HG03558 (cell line): ENCODE measurements at regions not wholly inside any gene's neighbourhood (a gene's known extent, or its start where the extent isn't known, plus 50 kb on each side); places are given as distances from the start of the nearest gene placed in this dataset.
"Not testable (repeated sequence)": the region's sequence is repeated elsewhere in the genome, so short reads cannot be mapped to it uniquely, and the experiment has no call there.

Experiments used
- ATAC-seq: cut with Tn5 transposase; IDR thresholded peaks from one replicate; pipeline ENCODE4 v1.9.1; 2021; ENCODE audit warnings: moderate number of reproducible peaks; ENCODE audit not compliant: unreplicated experiment; ENCODE audit errors: extremely low read depth

DNA sequence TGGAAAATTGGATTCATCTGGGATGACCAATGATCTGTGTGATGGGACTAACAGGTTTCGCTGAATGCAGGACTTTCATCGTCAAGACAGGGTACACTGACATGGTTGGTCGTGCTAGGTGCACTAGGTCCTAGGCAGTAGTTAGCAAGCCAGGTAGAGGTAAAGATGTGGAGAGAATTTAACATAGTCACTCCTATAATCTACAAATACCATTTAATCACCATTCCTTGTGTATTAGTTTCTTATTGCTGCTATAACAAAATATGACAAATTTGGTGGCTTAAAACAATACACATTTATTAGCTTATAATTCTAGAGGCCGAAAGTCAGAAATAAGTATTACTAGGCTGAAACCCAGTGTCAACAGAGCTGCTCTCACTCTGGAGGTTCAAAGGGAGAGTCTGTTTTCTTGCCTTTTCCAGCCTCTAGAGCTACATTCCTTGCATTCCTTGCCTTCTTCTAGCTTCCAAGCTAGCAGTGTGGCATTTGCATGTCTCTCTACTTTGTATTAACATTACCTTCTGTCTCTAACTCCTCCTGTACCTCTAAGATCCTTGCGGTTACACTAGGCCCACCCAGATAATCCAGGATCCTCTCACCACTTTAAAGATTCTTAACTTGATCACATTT, 98.7 kb upstream of the GRIA3 start:
- ATAC-seq = no peak

DNA sequence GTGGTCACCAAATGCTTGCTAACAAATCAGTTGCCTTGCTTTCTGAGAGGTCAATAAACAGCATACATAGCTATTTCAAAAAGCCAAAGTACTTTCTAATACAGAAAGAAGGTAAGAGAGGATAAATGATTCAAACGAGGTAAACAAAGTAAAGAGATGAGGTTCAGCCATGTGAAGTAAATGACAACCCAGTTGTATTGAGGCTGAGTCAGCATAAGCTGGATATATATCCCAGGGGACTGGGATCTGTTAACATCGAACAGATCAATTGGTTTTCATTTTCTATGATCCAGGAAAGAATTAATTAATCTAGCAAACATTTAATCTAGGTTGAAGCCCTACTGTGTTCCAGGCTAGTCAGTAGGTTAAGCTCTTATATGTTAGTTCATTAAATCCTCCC, 97.3 kb upstream of the GRIA3 start:
- no peak for ATAC-seq

DNA sequence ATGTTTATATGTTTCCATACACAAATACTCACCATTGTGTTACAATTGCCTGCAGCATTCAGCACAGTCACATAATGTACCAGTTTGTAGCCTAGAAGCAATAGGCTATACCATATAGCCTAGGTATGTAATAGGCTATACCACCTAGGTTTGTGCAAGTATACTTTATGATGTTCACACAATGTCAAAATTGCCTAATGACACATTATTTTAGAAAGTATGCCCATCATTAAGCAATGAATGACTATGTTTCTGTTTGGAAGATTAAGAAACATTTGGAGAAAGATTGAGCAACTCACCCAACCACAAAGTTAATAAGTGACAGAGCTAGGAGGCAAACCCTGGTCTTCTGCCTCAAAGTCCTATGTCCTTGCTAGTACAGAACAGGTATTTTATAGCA, 96.8 kb upstream of the GRIA3 start:
- ATAC-seq = no peak

DNA sequence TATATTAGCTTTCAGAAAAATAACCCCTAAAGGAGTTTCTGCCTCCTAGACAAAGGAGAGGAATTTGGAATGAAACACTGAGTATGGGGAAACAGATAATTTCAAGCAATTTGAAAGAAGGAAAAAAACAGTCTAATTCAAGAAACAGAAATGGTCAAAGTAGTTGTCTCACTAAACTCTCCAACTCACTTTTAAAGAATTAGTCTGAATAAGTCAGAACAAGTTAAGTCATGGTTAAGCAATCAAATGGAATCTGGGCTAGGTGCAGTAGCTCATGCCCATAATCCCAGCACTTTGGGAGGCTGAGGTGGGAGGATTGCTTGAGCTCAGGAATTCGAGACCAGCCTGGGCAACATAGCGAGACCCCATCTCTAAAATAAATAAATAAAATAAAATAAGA, 95.7 kb upstream of the GRIA3 start:
- ATAC-seq = no peak

DNA sequence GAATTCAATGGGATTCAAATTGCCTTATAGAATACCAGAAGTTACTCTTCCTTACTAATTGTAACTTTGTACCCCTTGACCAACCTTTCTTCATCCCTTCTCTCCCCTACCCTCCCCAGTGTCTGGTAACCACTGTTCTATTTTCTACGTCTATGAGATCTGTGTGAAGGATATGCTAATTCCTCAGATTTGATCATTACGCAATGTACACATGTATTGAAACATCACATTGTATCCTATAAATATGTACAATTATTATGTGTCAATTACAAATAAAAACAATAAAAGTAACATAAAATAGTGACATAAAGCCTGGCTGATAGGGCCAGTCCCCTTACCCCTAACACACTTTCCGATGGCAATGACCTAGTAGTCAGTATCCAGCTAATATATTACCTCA, 95.1 kb upstream of the GRIA3 start:
- ATAC-seq = no peak

DNA sequence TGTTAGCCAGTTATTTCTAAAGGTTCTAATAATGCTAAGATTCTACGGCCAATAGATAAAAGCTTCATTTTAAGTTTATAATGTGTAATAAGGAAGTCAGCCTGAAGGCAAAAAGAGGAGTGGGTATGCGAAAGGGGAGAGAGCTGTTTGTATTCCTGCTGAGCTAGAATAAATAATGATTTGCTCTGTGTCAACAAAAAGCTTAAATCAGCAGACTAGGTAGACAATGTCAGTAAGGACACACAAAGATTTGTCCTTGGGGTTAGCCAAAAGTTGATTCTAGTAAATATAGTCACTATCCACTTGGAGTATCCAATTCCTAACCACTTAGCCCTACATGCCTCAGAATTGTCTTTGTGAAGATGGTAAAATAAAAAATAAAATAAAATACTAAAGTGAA, 90.3 kb upstream of the GRIA3 start:
- no peak for ATAC-seq

DNA sequence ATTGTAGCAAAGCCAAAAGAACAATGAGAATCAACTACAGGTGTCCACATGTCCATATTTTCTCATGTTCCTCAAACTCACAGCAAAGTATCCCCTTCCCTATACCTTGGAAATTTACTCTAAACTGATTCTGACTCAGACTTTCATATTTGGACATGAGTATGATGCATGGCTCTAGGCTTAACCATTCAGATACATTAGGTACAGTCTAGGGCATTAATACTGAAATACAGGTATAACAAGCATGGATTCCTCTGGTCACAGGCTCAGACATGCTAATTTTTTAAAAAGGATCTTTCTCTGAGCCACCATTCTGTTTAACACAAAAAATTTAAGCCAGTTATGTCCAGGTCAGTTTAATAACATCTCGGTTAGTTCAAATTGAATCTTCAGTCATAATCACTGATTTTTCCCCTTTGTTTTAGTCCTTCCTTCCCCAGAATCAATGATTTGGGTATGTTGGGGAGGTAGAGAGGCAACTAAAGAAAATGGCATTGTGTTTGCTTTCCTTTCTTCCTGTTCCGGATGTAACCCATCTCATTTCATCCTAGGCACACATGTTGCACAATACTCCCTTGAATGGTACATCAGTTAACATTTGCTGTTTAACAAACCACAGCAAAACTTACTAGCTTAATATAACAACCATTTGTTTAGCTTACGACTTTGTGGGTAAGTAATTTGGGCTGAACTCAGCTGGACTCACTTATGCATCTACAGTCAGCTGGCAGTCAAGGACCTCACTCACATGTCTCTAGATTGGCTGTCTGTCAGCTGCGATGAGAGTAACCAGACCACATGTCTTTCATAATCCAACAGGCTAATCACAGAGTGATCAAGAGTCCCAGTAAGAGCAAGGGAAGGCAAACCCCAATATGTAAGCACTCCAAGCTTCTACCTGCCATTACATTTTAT, 75.3 kb upstream of the GRIA3 start:
- ATAC-seq = no peak

DNA sequence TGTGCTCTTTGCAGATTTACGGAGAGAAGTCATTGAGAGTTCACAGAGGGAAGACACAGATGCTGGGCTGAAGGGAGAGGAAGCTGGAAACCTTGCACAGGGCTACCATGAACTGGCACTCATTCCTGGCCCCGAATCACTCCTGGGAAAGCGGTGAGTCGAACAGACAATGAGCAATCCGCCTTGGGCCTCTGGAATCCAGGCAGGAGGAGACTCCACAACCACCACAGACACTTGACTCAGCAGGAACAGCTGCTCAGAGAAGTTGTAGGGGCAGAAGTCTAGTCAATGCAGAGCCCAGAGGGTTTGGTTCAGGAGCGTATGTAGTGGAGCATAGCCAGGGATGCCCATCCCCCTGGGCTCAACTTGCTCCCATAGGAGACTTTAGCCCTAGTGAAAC, 62.8 kb upstream of the GRIA3 start:
- ATAC-seq = no peak

DNA sequence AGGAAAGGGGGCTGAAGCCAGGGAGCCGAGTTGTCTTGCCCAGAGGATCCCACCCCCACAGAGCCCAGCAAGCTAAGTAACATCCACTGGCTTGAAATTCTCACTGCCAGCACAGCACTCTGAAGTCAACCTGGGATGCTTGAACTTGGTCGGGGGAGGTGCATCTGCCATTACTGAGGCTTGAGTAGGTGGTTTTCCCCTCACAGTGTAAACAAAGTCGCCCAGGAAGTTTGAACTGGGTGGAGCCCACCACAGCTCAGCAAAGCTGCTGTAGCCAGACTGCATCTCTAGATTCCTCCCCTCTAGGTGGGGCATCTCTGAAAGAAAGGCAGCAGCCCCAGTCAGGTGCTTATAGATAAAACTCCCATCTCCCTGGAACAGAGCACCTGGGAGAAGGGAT, 54.3 kb upstream of the GRIA3 start:
- not testable (repeated sequence) for ATAC-seq
